Vagina (tissue), 2 donors: ENCODE measurements at regions not wholly inside any gene's neighbourhood (a gene's known extent, or its start where the extent isn't known, plus 50 kb on each side); places are given as distances from the start of the nearest gene placed in this dataset.

Source experiments
- DNase-seq, 2 donors: peaks; one replicate each; pipeline ENCODE4 v3.0.0-alpha.2; 2017; ENCODE audit errors: extremely low spot score in 2 of 2
- H3K27ac ChIP-seq: fragments of 200-600 bp; sonication (generic); one replicate; pipeline ENCODE4 v1.5.1; 2019
- H3K27me3 ChIP-seq: fragments of 200-600 bp; sonication (generic); one replicate; pipeline ENCODE4 v1.5.1; 2019
- H3K36me3 ChIP-seq, 2 donors: fragments of 200-600 bp; sonication (generic); one replicate each; pipeline ENCODE4 v1.5.1; 2017 to 2019
- H3K4me1 ChIP-seq: fragments of 200-600 bp; sonication (generic); one replicate; pipeline ENCODE4 v1.5.1; 2019
- H3K4me3 ChIP-seq, 2 donors: fragments of 200-600 bp; sonication (generic); 1 replicate in 1 of 2; 2 replicates in 1 of 2; pipeline ENCODE4 v1.5.1; 2016 to 2019
- H3K9me3 ChIP-seq: fragments of 200-600 bp; sonication (generic); one replicate; pipeline ENCODE4 v1.5.1; 2019
- POLR2A ChIP-seq, 2 donors: fragments of 450-650 bp; IDR thresholded peaks; one replicate each; pipeline ENCODE4 v1.6.1; 2017; ENCODE audit warnings: antibody characterized with exemption in 2 of 2, mild to moderate bottlenecking in 2 of 2, moderate library complexity in 2 of 2
- POLR2AphosphoS5 ChIP-seq, 2 donors: sonication (generic); formaldehyde crosslinking; IDR thresholded peaks; one replicate each; pipeline ENCODE4 v1.9.0; 2017; ENCODE audit warnings: antibody characterized with exemption in 2 of 2, mild to moderate bottlenecking in 2 of 2, low read depth in 1 of 2; ENCODE audit not compliant: insufficient read depth in 1 of 2
- intact Hi-C: fragments of 100-400 bp; cut with DNase I; formaldehyde crosslinking; loops from one replicate; pipeline ENCODE4 v1.15.1; 2023
- TF ChIP-seq, protein P1 (sequence below), 3 experiments: fragments of 450-650 bp in 2 of 3; fragments of 200-600 bp in 1 of 3; sonication (generic) in 1 of 3; IDR thresholded peaks; one replicate each; pipeline ENCODE4 v1.5.1; 2017 to 2019; ENCODE audit warnings: antibody characterized with exemption in 3 of 3, mild to moderate bottlenecking in 2 of 3, moderate library complexity in 2 of 3

DNA sequence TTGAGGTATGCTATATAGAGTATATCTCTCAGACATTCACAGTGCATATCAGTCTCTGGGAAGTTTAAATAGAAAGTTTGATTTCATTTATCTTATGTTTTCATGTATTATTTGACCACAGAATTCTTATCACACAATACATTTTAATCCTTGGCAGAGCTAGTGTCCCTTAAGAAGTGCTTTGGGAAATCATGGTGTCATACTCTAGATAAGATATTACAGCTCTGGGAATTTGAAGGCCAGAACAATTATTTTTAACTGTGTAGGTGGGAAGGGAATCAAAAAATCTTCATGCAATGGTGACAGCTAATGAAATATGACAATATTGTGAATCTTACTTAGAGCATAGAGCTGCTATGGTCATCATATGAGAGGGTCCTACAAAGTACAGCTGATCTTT, 451.3 kb upstream of the FAM98A start:
- Histone ChIP-seq H3K9me3 (no peaks in the 10 kb centered on the region), H3K36me3 (no peaks in the 10 kb centered on the region), H3K27me3 (no peaks in the 10 kb centered on the region), H3K27ac (no peak overlapping the region), H3K4me1 (no peaks in the 10 kb centered on the region), H3K4me3 (no peak overlapping the region)
- TF ChIP-seq POLR2AphosphoS5 (IDR thresholded peaks at IDR 0.05; ENCODE audit: insufficient read depth in 1 of 2, low read depth in 1 of 2) (no peak), POLR2A (IDR thresholded peaks at IDR 0.05) (no peak)
- TF ChIP-seq, protein P1, sequence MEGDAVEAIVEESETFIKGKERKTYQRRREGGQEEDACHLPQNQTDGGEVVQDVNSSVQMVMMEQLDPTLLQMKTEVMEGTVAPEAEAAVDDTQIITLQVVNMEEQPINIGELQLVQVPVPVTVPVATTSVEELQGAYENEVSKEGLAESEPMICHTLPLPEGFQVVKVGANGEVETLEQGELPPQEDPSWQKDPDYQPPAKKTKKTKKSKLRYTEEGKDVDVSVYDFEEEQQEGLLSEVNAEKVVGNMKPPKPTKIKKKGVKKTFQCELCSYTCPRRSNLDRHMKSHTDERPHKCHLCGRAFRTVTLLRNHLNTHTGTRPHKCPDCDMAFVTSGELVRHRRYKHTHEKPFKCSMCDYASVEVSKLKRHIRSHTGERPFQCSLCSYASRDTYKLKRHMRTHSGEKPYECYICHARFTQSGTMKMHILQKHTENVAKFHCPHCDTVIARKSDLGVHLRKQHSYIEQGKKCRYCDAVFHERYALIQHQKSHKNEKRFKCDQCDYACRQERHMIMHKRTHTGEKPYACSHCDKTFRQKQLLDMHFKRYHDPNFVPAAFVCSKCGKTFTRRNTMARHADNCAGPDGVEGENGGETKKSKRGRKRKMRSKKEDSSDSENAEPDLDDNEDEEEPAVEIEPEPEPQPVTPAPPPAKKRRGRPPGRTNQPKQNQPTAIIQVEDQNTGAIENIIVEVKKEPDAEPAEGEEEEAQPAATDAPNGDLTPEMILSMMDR (IDR thresholded peaks at IDR 0.05) = no peak
- DNase-seq = no peak
- intact Hi-C loops = no loop called here

DNA sequence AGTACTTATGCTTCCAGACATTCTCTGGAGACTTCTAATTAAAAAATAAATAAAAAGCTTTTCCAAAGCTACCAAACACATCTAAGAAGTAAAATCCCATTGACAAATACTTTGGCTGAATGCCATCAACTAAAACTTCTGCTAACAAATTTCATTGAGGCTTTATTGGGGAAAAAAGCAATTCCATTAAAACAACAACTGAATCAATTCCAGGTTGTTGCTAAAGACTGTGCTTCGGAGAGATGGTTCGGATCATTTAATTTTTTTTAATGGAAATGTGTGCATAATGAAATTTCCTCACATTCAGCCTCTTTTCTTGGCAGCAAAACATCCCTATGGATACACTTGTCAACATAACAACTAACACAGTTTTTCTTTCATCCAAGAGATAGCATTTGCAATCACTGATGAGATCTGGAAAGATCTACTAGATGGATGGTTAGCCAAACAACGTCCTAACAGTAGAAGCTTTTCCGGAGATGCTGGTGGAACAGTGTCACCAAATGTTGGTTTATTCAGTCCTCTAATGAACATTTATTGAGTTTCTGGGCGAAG, 446.1 kb upstream of the FAM98A start:
- H3K4me1 ChIP-seq = no peaks in the 10 kb centered on the region
- H3K27ac ChIP-seq = no peak overlapping the region
- no peaks in the 10 kb centered on the region for H3K27me3 ChIP-seq
- DNase-seq = no peak
- H3K9me3 ChIP-seq = no peaks in the 10 kb centered on the region
- no peak overlapping the region for H3K4me3 ChIP-seq
- TF ChIP-seq, protein P1 (IDR thresholded peaks at IDR 0.05) = no peak
- TF ChIP-seq POLR2AphosphoS5 (IDR thresholded peaks at IDR 0.05; ENCODE audit: insufficient read depth in 1 of 2, low read depth in 1 of 2) (no peak), POLR2A (IDR thresholded peaks at IDR 0.05) (no peak)
- intact Hi-C loops = no loop called here
- H3K36me3 ChIP-seq = no peaks in the 10 kb centered on the region

DNA sequence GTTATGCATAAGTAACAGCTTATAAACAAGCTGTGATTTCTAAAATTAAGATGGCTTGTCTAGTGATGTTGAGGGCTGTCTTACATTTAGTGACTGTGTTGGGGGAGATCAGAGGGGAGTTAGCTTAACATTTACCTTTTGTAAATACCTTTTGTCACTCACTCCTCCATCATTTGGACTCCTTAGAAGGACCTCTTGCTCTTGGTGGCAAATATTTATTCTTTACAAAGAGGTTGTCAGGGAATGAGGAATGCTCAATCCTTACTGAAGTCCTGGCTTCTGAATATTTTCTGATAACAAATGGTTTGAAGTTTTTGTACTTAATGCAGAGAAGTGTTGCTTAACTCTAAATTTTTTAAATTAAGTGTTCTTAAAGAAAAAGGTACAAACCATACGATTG, 438.8 kb upstream of the FAM98A start:
- intact Hi-C loops = no loop called here

DNA sequence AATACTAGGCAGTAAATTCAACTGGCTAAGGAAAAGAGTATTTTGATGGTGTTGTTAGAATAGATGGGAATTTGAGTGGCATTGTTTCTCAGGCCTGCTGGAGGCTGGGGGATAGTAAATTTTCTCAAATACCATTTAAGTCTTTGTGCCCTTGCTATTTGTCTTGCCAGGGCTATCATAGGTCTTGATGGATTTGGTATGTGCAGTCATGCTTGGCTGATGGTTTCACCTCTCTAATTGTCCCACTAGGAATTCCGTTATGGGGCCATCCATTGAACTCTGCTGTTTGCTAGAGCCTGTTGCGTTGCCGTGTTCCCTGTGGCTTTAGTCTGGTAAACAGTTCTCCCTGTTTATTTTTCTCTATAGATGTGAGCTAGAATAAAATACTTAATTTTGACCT, 438.1 kb upstream of the FAM98A start:
- TF ChIP-seq, protein P1 (IDR thresholded peaks at IDR 0.05) = no peak
- TF ChIP-seq POLR2A (IDR thresholded peaks at IDR 0.05) = no peak
- TF ChIP-seq POLR2AphosphoS5 (IDR thresholded peaks at IDR 0.05; ENCODE audit: insufficient read depth in 1 of 2, low read depth in 1 of 2) = no peak

More for the DNA sequence above, 438.8 kb upstream of the FAM98A start:
- Histone ChIP-seq H3K27me3 (no peaks in the 10 kb centered on the region), H3K36me3 (no peaks in the 10 kb centered on the region), H3K9me3 (no peaks in the 10 kb centered on the region), H3K27ac (no peak overlapping the region), H3K4me1 (no peaks in the 10 kb centered on the region), H3K4me3 (no peak overlapping the region)
- no peak for TF ChIP-seq POLR2AphosphoS5 (IDR thresholded peaks at IDR 0.05; ENCODE audit: insufficient read depth in 1 of 2, low read depth in 1 of 2)
- DNase-seq = no peak

DNA sequence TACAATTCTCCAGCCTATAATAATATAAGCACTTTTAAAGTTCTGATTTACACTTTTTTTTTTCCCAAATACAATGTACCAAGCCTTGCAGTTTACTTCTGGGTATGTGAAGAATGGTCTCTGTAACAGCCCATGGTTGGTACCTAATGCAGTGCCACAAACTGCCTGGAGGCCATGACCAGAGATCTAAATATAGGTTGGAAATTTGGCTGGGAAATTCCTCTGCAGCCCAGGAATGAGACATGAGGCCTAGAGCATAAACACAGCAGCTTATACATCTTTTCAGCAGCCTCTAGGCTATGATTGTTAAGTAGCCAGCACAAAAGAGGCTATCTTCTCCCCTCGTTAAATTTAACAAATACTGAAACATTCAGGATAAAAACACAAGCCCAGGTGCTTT, 432.0 kb upstream of the FAM98A start:
- TF ChIP-seq, protein P1 (IDR thresholded peaks at IDR 0.05) = no peak
- TF ChIP-seq POLR2A (IDR thresholded peaks at IDR 0.05) (no peak), POLR2AphosphoS5 (IDR thresholded peaks at IDR 0.05; ENCODE audit: insufficient read depth in 1 of 2, low read depth in 1 of 2) (no peak)
- no peaks in the 10 kb centered on the region for H3K27me3 ChIP-seq
- intact Hi-C loops = no loop called here
- no peak overlapping the region for H3K27ac ChIP-seq
- no peaks in the 10 kb centered on the region for H3K9me3 ChIP-seq
- no peak for DNase-seq
- no peaks in the 10 kb centered on the region for H3K4me1 ChIP-seq
- H3K36me3 ChIP-seq = no peaks in the 10 kb centered on the region
- H3K4me3 ChIP-seq = no peak overlapping the region

More for the DNA sequence above, 438.1 kb upstream of the FAM98A start:
- Histone ChIP-seq H3K27ac (no peak overlapping the region), H3K27me3 (no peaks in the 10 kb centered on the region), H3K4me1 (no peaks in the 10 kb centered on the region), H3K36me3 (no peaks in the 10 kb centered on the region), H3K9me3 (no peaks in the 10 kb centered on the region), H3K4me3 (no peak overlapping the region)
- no peak for DNase-seq
- intact Hi-C loops = no loop called here
